Amygdala (tissue), 56 donors: ENCODE measurements at regions not wholly inside any gene's neighbourhood (a gene's known extent, or its start where the extent isn't known, plus 50 kb on each side); places are given as distances from the start of the nearest gene placed in this dataset.
"Not testable (repeated sequence)": the region's sequence is repeated elsewhere in the genome, so short reads cannot be mapped to it uniquely, and the experiment has no call there.

Source experiments
- DNase-seq, 56 donors: peaks; one replicate each; lab custom pipeline; 2025; lab: John Stamatoyannopoulos, UW

DNA sequence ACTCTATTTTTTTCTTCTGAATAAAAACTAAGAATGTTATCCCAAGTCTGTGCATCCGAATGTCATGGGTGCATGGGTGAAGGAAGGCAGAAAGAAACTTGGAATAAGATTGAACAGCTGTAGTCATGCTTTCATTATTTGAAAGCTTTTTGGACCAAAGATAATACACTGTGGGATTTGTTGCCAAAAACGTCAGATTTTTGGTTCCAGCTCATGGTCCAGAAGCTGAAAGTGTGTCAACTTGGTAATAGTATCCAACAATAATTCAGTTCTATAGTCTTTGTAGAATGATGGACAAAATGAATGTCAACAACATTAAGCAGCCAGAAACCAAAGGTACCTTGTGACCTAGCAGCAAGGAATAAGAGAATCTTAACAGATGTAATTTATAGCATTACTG, 327.9 kb upstream of the ADAMTS9 start:
- no peak for DNase-seq

DNA sequence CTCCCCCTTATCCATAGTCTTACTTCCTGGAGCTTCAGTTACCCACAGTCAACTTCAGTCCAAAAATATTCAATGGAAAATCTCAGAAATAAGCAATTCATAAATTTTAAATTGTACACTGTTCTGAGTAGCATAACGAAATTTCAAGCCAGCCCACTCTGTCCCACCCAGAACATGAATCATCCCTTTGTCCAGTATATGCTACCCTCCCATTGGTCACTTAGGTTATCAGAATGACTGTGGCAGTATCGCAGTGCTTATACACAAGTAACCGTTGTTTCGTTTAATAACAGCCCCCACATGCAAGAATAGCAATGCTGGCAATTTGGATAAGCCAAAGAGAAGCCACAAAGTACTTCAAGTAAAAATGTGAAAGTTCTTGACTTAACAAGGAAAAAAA, 325.3 kb upstream of the ADAMTS9 start:
- no peak for DNase-seq

DNA sequence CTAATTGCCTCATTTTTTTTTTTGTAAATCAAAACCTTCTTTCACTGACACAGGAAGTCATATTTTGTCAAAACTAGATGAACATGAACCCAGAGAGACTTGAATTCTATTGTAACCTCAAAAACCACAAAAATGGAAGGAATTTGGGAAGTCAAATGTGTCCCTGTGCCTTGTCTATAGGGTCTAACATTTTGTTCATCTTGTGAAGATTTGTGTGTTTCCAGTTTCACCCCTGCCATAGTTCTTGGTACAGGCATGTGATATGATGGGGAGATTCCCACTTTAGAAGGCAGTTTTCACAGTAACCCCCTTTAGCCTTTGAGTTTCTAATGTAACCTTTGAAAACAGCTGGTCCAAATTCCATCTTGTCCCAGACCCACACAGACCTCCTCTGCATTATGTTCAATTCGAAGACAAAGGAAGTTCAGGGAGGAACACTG, 318.5 kb upstream of the ADAMTS9 start:
- no peak for DNase-seq

- no peak for DNase-seq
These were observed 317.7 kb upstream of the ADAMTS9 start for GRCh38 chr3:65005486-65005885.

DNA sequence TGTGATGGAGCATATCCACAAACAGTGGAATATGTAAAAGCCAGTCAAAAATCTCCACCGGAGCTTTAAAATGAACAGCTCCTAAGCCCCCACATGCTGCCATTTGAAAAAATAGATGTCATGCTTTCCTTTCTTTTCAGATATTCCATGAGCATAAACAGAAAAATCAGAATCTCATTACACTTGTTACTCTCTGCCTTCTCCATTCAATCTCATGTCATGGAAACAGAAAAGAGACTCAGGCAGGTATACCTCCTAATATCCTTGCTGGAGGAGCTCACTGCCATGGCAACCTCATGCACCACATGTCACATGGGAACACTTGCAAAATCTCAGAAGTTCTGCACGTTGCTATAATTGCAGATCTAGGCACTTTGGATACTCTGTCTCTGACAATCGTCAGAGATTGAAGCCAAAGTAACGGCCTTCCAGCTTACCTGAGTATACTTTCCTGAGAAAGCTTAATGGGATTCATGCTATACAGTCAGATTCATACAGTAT, 317.0 kb upstream of the ADAMTS9 start:
- DNase-seq = peak in 2 of 56 donors; percentile 2 to 9

DNA sequence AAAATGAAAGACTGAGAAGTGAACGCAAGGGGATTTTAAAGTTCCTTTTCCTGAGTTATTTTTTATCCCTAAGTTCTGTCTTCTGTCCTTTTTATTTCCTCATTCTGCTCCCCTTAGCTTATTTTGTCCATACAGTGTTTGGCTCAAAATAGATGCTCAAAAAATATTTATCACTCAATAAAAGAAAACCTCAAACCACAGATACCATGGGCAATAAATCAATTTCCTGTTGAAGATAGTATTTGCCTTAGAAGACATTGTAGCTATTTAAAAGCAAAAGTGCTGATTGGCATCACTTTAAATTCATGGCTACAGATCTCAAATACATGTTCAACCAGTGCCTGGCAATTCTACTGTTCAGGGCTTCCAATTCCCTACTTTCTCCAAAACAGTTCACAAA, 316.5 kb upstream of the ADAMTS9 start:
- no peak for DNase-seq

DNA sequence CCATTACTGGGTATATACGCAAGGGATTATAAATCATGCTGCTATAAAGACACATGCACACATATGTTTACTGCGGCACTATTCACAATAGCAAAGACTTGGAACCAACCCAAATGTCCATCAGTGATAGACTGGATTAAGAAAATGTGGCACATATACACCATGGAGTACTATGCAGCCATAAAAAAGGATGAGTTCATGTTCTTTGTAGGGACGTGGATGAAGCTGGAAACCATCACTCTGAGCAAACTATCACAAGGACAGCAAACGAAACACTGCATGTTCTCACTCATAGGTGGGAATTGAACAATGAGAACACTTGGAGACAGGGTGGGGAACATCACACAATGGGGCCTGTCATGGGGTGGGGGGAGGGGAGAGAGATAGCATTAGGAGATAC, 313.3 kb upstream of the ADAMTS9 start:
- not testable (repeated sequence) for DNase-seq

- DNase-seq = no peak
These were observed 310.5 kb upstream of the ADAMTS9 start for GRCh38 chr3:64998317-64998716.

DNA sequence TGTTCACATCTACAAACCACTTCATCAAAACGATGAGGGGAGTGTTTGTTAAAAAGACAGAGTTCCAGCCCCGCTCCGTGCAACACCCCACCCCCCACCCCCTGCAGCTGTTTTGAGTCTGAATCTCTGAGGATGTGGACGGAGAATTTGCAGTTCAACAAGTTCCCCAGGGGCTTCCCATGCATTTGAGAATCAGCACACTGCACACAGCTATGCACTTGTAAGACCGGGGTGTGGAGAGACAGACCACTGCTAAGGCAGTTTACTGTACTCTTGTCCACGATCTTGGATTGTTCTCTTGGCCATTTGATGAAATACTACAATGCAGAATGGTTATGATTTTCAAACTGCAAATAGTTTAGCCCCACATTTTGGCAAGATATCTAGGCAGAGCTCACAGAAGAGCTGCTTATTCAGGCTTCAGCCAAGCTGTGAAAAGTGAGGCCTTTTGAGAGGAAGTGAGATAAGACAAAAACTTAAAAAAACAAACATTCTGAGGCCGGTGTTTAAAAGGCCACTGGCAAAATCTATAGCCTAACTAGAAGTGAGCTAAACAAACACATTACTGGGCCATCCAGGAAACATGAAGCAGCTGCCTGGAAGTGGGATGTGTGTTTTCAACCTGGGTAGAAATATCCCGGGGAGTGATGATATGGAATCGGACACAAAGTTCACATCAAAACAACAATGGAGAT, 308.2 kb upstream of the ADAMTS9 start:
- DNase-seq = no peak

DNA sequence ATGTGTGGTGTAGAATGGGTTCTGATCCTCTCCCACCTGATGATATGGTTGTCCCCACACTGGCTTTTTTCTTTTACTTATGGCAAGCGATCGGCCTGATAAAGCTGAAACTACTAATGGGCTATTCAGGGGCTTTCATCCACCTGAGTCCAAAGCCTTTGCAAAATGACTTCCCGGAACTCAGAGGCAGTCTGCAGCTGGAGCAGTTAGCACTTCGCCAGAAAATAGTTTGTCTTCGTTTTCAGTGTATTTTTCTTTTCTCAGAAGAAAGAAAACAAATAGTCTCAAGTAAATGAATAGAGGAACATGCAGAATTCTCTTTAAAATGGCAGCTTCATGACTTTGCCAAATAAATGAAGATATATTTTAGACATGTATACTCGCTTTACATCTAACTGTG, 306.0 kb upstream of the ADAMTS9 start:
- DNase-seq = no peak

DNA sequence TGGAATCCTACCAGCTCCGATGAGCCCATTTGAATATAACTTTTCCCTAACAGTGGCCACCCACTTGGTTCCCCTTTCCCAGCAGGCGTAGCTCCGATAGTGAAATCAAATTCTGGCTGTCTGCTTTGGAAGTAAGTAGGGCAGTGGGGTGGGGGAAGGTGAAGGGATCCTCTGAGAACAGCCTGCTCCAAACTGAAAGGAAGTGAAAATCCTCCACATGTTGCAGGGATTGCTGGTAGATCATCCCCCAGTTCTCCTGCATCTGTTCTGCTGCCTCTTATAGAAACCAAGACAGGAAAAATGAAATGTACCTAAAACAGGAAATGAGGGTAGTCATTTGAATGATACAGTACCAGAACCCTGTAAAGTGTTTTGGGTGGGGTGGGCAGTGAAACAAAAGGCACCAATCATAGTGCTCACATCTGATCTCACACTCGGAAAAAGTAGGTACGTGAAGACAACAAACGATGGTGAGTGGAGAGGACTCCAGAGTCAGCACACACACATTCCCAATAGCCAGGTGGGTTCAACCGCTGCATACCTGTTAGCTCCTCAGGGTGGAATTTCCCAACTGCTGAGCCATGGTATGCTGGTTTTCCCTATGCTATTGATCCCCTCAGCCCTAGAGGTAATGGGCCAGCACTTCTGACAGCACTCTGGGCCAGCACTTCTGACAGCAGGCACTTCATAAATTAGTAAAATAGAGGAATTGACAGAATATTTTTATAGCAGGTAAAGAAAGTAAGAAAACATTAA, 304.9 kb upstream of the ADAMTS9 start:
- no peak for DNase-seq

- DNase-seq = peak in 1 of 56 donors; percentile 1
These were observed 300.4 kb upstream of the ADAMTS9 start for GRCh38 chr3:64988188-64988587.

GRCh38 chr3:64987726-64988125, 299.9 kb upstream of the ADAMTS9 start:
- DNase-seq = no peak

DNA sequence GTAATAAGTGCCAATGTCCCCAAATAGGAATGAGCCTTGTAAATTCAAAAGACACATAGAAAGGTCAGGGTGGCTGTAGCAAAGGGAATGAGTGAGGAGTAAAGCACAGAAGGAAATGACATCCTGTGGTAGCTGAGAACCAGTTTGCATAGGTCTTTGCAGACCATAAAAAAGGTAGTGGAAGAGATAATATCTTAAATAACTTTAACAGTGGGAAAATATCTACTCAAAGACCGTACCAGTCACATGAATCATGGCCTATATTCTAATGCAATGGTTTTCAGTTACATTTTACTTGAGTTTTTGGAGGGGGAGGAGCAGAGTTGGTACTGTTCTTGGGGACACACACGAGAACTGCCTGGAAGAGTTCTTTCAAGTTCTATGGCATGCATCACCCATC, 297.3 kb upstream of the ADAMTS9 start:
- DNase-seq = no peak

GRCh38 chr3:64983583-64984359, 296.0 kb upstream of the ADAMTS9 start:
- no peak for DNase-seq

DNA sequence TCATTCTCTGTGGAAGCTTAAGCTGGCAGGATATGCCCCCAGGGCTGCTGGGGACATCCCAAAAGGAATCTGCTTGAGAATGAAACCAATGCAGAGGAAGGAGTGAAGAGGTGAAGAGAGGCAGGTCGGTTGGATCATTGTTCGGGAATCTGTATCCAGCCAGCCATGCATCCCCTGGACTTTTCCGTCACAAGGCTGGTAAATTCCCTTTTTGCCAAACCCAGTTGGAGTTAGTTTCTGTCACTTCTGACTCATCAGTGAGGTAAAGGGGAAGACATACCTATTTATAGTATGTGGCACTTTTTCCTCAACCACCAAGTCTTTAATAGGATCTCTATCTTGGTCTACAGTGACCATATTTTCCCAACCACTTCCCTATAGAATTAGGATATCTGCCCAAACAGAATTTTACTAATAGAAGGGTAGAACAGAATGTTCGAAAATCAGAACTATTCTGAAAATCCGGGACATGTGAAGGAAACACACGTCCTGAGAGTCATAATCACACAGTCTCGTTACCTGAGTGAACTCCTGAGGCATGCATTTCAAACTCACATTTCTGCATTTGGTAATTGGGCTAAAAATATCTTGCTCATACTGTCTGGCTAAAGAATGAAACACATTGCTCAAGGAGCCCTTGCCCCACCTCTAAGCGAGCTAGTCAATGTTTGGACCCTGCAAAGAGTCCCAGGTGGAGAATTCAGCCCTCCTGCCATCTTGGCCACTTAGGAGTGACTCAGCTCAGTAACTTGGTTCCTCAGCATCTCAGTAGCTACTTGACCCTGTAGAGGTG, 289.7 kb upstream of the ADAMTS9 start:
- no peak for DNase-seq

DNA sequence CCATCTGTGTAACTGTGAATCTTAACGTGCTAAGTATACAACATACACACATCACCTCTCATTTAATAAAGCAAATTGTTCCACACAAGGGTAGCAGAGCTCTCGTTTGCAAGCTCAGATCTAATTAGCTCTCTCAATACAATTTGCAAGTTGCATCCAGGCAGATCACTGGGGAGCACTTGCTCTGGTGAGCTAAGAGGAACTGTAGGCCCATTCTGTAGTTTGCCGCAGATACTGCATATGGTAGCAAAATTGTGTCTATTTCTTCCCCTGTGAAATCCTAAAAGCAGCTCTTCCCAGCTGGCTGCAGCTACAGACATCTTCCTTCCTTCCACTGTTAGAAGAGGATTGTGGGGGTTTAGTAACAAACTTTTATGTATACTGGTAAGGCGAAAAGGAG, 288.7 kb upstream of the ADAMTS9 start:
- DNase-seq = no peak

- DNase-seq = peak in 3 of 56 donors; percentile 2 to 3 (median 3)
These were observed 287.3 kb upstream of the ADAMTS9 start for GRCh38 chr3:64975147-64975546.

- DNase-seq = no peak
These were observed 286.6 kb upstream of the ADAMTS9 start for GRCh38 chr3:64974401-64974800.

DNA sequence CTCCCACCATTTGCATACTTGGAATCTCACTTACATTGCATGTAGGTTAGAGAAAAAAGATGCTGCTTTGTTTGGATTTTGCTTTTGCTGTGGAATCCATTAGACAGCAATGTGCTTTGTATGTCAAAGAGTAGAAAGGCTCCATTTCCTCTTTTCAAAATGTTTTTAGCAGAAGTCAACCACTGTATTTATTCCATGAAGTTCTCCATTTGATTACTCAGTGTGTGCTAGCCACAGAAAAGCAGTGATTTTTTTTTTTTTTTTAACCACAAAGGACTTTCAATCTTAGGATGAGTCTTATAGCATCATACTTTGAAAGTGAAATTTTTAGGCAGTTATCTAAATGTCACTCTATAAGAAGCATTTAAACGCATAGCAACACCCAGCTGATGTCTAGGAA, 285.0 kb upstream of the ADAMTS9 start:
- DNase-seq = no peak
